Panc1 (cell line): ENCODE measurements at regions not wholly inside any gene's neighbourhood (a gene's known extent, or its start where the extent isn't known, plus 50 kb on each side); places are given as distances from the start of the nearest gene placed in this dataset.

Experiments used
- ATAC-seq: fragments of 200-7000 bp; cut with Tn5 transposase; 2 replicates; pipeline ENCODE4 v1.9.1; 2020; ENCODE audit warnings: mild to moderate bottlenecking, moderate library complexity
- BruUV-seq: library from RNA; stranded (reverse); fragments of 400-500 nt; replicated peaks from 2 replicates; lab custom pipeline; 2021; lab: Mats Ljungman, UMichigan
- CTCF ChIA-PET: fragments of 300-600 bp; sonication (Branson Sonifier 250); formaldehyde crosslinking; loops from one replicate; lab custom pipeline; 2022; ENCODE audit warnings: antibody characterized with exemption; lab: Charles Lee
- POLR2A ChIA-PET: fragments of 300-600 bp; sonication (Branson Sonifier 250); formaldehyde crosslinking; loops from one replicate; lab custom pipeline; 2022; ENCODE audit warnings: antibody characterized with exemption; lab: Charles Lee
- DNase-seq: peaks from one replicate; pipeline ENCODE4 v3.0.0-alpha.2; 2010; ENCODE audit warnings: low read depth, low spot score
- H3K27ac ChIP-seq: 2 replicates; pipeline ENCODE4 v1.5.1; 2011; ENCODE audit warnings: mild to moderate bottlenecking, low read length, inconsistent platforms
- H3K27me3 ChIP-seq: fragments of 200-500 bp; sonication (Bioruptor generic); 2 replicates; pipeline ENCODE4 v1.6.0; 2014; ENCODE audit warnings: low read length, inconsistent platforms; ENCODE audit not compliant: control insufficient read depth, insufficient read depth
- H3K36me3 ChIP-seq: fragments of 200-500 bp; sonication (Bioruptor generic); 2 replicates; pipeline ENCODE4 v1.5.1; 2014; ENCODE audit warnings: inconsistent platforms, mild to moderate bottlenecking, low read length, moderate library complexity; ENCODE audit not compliant: control insufficient read depth, insufficient read depth
- H3K4me1 ChIP-seq: 2 replicates; pipeline ENCODE4 v1.5.1; 2011; ENCODE audit warnings: inconsistent platforms, mild to moderate bottlenecking, low read length, moderate library complexity; ENCODE audit not compliant: control insufficient read depth, insufficient read depth
- H3K4me3 ChIP-seq, 2 experiments: 2 replicates each; pipeline ENCODE4 v1.5.1; 2011 to 2012; ENCODE audit warnings: low read depth in 2 of 2, low read length in 2 of 2, mild to moderate bottlenecking in 2 of 2, inconsistent platforms in 1 of 2, moderate library complexity in 1 of 2
- H3K9me3 ChIP-seq: fragments of 200-500 bp; sonication (Bioruptor generic); 2 replicates; pipeline ENCODE4 v1.5.1; 2014; ENCODE audit warnings: low read depth, mild to moderate bottlenecking, inconsistent platforms, low read length, moderate library complexity; ENCODE audit not compliant: control insufficient read depth, insufficient read depth
- CTCF ChIP-seq: fragments of 450-650 bp; IDR thresholded peaks from 2 replicates; pipeline ENCODE4 v1.5.1; 2017; ENCODE audit warnings: mild to moderate bottlenecking
- POLR2AphosphoS5 ChIP-seq: IDR thresholded peaks from 2 replicates; pipeline ENCODE4 v1.6.1; 2012; ENCODE audit warnings: mild to moderate bottlenecking, low read depth, low read length, moderate library complexity
- REST ChIP-seq, 2 experiments: IDR thresholded peaks; 2 replicates each; pipeline ENCODE4 v1.6.1; 2011 to 2012; ENCODE audit warnings: low read depth in 2 of 2, control low read depth in 1 of 2, low read length in 1 of 2, mild to moderate bottlenecking in 1 of 2, moderate library complexity in 1 of 2; ENCODE audit not compliant: insufficient read depth in 1 of 2
- SIN3A ChIP-seq: IDR thresholded peaks from 2 replicates; pipeline ENCODE4 v1.6.1; 2012; ENCODE audit warnings: low read depth, mild to moderate bottlenecking, low read length, moderate library complexity, borderline replicate concordance; ENCODE audit not compliant: insufficient read depth
- TCF7L2 ChIP-seq: IDR thresholded peaks from 2 replicates; pipeline ENCODE4 v1.6.1; 2011; ENCODE audit warnings: mild to moderate bottlenecking, low read depth, low read length, inconsistent platforms
- in situ Hi-C: cut with HindIII; loops from 2 replicates; pipeline ENCODE4 v1.10.0; 2016; ENCODE audit warnings: low sequenced_read_pairs, low pct_unique_long_range_greater_than_20kb
- intact Hi-C: fragments of 100-400 bp; cut with micrococcal nuclease; formaldehyde crosslinking; loops from one replicate; pipeline ENCODE4 v1.10.0; 2022; ENCODE audit not compliant: unreplicated experiment

GRCh38 chr21:16363100-16363499 is 633.3 kb downstream of the USP25 start:
- no peak for ATAC-seq

GRCh38 chr21:16363518-16363917 is 633.7 kb downstream of the USP25 start:
- ChIA-PET POLR2A (no interaction called here), CTCF (no interaction called here)
- Histone ChIP-seq H3K27ac (no peak overlapping the region), H3K4me3 (no peak overlapping the region), H3K4me1 (no peaks in the 10 kb centered on the region), H3K9me3 (no peaks in the 10 kb centered on the region), H3K27me3 (no peaks in the 10 kb centered on the region), H3K36me3 (no peaks in the 10 kb centered on the region)
- no TSS peak for BruUV-seq
- no peak for TF ChIP-seq CTCF
- in situ Hi-C loops: no loop called here
- no peak for DNase-seq
- intact Hi-C loops: no loop called here
- ATAC-seq: no peak

More at GRCh38 chr21:16363100-16363499, 633.3 kb downstream of the USP25 start:
- no peak for DNase-seq
- H3K27ac ChIP-seq: no peak overlapping the region
- no peaks in the 10 kb centered on the region for H3K36me3 ChIP-seq
- ChIA-PET POLR2A (no interaction called here), CTCF (no interaction called here)
- intact Hi-C loops (no loop called here), in situ Hi-C loops (no loop called here)
- BruUV-seq: no TSS peak
- no peaks in the 10 kb centered on the region for H3K27me3 ChIP-seq
- no peaks in the 10 kb centered on the region for H3K9me3 ChIP-seq
- no peaks in the 10 kb centered on the region for H3K4me1 ChIP-seq
- H3K4me3 ChIP-seq: no peak overlapping the region
- no peak for TF ChIP-seq SIN3A
- no peak for TF ChIP-seq CTCF
- TF ChIP-seq TCF7L2: no peak
- no peak for TF ChIP-seq POLR2AphosphoS5
- no peak for TF ChIP-seq REST (IDR thresholded peaks at IDR 0.05; ENCODE audit: insufficient read depth in 1 of 2, low read depth in 2 of 2, low read length in 1 of 2)

- DNase-seq: no peak
- BruUV-seq: no TSS peak
- TF ChIP-seq SIN3A (no peak), POLR2AphosphoS5 (no peak), REST (IDR thresholded peaks at IDR 0.05; ENCODE audit: insufficient read depth in 1 of 2, low read depth in 2 of 2, low read length in 1 of 2) (no peak), TCF7L2 (no peak), CTCF (no peak)
- Histone ChIP-seq H3K27ac (no peak overlapping the region), H3K36me3 (no peaks in the 10 kb centered on the region), H3K4me1 (no peaks in the 10 kb centered on the region), H3K9me3 (no peaks in the 10 kb centered on the region), H3K4me3 (no peak overlapping the region), H3K27me3 (no peaks in the 10 kb centered on the region)
- in situ Hi-C loops: no loop called here
- no peak for ATAC-seq
- CTCF ChIA-PET: interaction anchor here (0.6 kb wide), 1 partner anchor 250 kb away, joined by 3 read pairs; no protein-coding TSS in a partner anchor
- intact Hi-C loops: no loop called here
- POLR2A ChIA-PET: no interaction called here
These were observed 636.4 kb downstream of the USP25 start for GRCh38 chr21:16366207-16366606.
